ENCODE measurements at regions not wholly inside any gene's neighbourhood (a gene's known extent, or its start where the extent isn't known, plus 50 kb on each side); places are given as distances from the start of the nearest gene placed in this dataset.

DNA sequence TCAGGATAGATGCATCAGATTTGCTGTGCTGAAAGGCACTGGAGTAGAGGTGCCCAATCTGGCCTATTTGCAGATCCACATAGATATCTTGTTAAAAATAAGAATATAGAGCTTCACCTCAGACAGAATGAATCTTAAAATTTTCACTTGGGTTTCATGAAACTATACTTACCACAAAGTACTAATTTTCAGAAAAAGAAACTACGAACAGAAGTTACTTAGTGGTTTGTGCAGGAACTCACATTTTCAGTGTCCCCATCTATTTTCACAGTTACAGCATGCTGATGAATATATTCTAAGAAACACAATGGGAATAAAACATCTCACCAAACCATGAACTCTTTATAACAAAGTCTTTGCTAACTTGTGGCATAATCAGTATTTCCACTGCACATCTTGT lies 449.4 kb downstream of the RERGL start:
- DNase-seq (ENCODE audit: unreplicated experiment): no peak
- Mint-ChIP-seq H3K27me3 (ENCODE audit: insufficient read depth, unreplicated experiment) (peaks cover 43% of the 10 kb centered on the region), H3K9me3 (ENCODE audit: unreplicated experiment) (no peaks in the 10 kb centered on the region), H3K36me3 (ENCODE audit: insufficient read depth, unreplicated experiment) (no peaks in the 10 kb centered on the region), H3K27ac (ENCODE audit: low read depth, unreplicated experiment) (no peak overlapping the region), H3K4me1 (ENCODE audit: insufficient read depth, unreplicated experiment) (no peaks in the 10 kb centered on the region), H3K4me3 (ENCODE audit: unreplicated experiment) (no peak overlapping the region)
- POLR2A ChIA-PET: no interaction called here
- TF ChIP-seq, protein P1, sequence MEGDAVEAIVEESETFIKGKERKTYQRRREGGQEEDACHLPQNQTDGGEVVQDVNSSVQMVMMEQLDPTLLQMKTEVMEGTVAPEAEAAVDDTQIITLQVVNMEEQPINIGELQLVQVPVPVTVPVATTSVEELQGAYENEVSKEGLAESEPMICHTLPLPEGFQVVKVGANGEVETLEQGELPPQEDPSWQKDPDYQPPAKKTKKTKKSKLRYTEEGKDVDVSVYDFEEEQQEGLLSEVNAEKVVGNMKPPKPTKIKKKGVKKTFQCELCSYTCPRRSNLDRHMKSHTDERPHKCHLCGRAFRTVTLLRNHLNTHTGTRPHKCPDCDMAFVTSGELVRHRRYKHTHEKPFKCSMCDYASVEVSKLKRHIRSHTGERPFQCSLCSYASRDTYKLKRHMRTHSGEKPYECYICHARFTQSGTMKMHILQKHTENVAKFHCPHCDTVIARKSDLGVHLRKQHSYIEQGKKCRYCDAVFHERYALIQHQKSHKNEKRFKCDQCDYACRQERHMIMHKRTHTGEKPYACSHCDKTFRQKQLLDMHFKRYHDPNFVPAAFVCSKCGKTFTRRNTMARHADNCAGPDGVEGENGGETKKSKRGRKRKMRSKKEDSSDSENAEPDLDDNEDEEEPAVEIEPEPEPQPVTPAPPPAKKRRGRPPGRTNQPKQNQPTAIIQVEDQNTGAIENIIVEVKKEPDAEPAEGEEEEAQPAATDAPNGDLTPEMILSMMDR (IDR thresholded peaks at IDR 0.05; ENCODE audit: unreplicated experiment): no peak
- CTCF ChIA-PET: interaction anchor here (0.5 to 2.7 kb wide), 6 partner anchors 29 to 1269 kb away, joined by 3 to 17 read pairs (median 3); no protein-coding TSS in a partner anchor
- BruUV-seq (replicated peaks): no TSS peak
- intact Hi-C loops (cut with micrococcal nuclease): loop anchor here (5.0 kb wide), 3 partner anchors 337 to 1253 kb away; no protein-coding TSS in a partner anchor

DNA sequence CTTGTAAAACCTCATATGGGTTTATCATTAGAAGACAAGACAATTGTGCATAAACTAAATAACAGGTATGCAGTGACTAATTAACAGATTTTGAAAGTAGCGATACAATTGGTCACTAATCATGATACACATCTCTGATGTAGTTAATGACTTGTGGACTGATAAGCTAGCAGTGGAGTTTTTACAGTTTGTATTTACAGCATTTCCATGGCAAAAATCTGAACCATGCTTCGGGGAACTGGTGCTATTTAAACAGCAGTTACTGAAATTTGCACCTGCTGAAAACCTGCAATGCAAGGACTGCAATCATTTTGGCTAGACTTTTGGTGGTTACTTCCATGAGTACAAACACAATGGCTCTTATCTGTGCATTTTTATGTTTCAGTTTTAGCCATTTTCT lies 471.2 kb downstream of the RERGL start:
- DNase-seq (ENCODE audit: unreplicated experiment): no peak
- no peak overlapping the region for H3K4me3 Mint-ChIP-seq (ENCODE audit: unreplicated experiment)
- CTCF ChIA-PET: no interaction called here
- intact Hi-C loops (cut with micrococcal nuclease): no loop called here
- peaks cover 7% of the 10 kb centered on the region for H3K36me3 Mint-ChIP-seq (ENCODE audit: insufficient read depth, unreplicated experiment)
- BruUV-seq (replicated peaks): no TSS peak
- H3K27ac Mint-ChIP-seq (ENCODE audit: low read depth, unreplicated experiment): no peak overlapping the region
- no peaks in the 10 kb centered on the region for H3K4me1 Mint-ChIP-seq (ENCODE audit: insufficient read depth, unreplicated experiment)
- TF ChIP-seq, protein P1 (IDR thresholded peaks at IDR 0.05; ENCODE audit: unreplicated experiment): no peak
- POLR2A ChIA-PET: no interaction called here
- H3K9me3 Mint-ChIP-seq (ENCODE audit: unreplicated experiment): peaks cover 7% of the 10 kb centered on the region
- H3K27me3 Mint-ChIP-seq (ENCODE audit: insufficient read depth, unreplicated experiment): peaks cover 12% of the 10 kb centered on the region

DNA sequence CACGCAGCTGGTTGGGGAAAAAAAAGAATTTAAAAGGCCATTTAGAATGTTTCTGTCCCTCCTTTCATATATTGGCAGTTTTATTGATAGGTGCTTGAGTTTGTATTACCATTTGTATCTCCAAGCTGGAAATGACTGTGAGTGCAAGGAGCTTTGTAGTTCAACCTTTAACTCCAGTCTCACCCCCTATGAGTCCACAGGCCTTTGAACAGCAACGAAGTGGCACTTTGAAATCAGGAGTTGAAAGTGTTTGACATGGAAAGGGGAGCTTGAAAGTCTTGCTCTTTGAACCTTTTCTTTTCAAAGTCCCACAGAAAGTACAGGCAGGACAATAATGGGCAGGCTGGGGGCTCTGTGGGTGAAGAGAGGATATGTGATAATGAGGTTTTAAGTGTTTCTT lies 480.3 kb downstream of the RERGL start:
- TF ChIP-seq, protein P1 (IDR thresholded peaks at IDR 0.05; ENCODE audit: unreplicated experiment): no peak
- DNase-seq (ENCODE audit: unreplicated experiment): no peak
- POLR2A ChIA-PET: no interaction called here

DNA sequence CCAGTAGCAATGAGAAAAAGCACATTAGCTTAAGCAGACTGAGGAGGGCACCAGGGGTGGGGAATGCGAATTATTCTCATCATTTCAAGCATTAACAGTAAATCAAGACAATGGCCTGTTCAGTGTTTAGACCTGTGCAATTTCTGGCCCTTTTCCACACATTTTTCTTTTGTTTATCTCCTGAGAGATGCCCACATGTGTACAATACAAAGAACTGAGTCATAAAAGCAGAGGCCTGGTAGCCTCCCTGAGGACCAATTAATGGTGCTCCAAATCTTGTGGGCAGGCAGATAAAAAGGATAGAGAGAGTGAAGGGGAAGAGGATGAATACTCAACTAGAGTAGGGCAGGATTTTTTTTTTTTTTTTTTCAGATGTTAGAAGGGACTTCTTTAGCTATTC lies 480.8 kb downstream of the RERGL start:
- H3K27me3 Mint-ChIP-seq (ENCODE audit: insufficient read depth, unreplicated experiment): peaks cover 26% of the 10 kb centered on the region
- no peak overlapping the region for H3K4me3 Mint-ChIP-seq (ENCODE audit: unreplicated experiment)
- intact Hi-C loops (cut with micrococcal nuclease): no loop called here
- no peak overlapping the region for H3K27ac Mint-ChIP-seq (ENCODE audit: low read depth, unreplicated experiment)
- no TSS peak for BruUV-seq (replicated peaks)
- DNase-seq (ENCODE audit: unreplicated experiment): no peak
- CTCF ChIA-PET: interaction anchor here (0.6 to 0.9 kb wide), 3 partner anchors 27 to 669 kb away, joined by 3 read pairs; no protein-coding TSS in a partner anchor
- TF ChIP-seq, protein P1 (IDR thresholded peaks at IDR 0.05; ENCODE audit: unreplicated experiment): no peak
- POLR2A ChIA-PET: no interaction called here
- H3K9me3 Mint-ChIP-seq (ENCODE audit: unreplicated experiment): no peaks in the 10 kb centered on the region
- H3K36me3 Mint-ChIP-seq (ENCODE audit: insufficient read depth, unreplicated experiment): no peaks in the 10 kb centered on the region
- no peaks in the 10 kb centered on the region for H3K4me1 Mint-ChIP-seq (ENCODE audit: insufficient read depth, unreplicated experiment)

More for the DNA sequence above, 480.3 kb downstream of the RERGL start:
- CTCF ChIA-PET: interaction anchor here (0.6 to 0.9 kb wide), 4 partner anchors 27 to 701 kb away, joined by 3 read pairs; no protein-coding TSS in a partner anchor
- Mint-ChIP-seq H3K4me1 (ENCODE audit: insufficient read depth, unreplicated experiment) (no peaks in the 10 kb centered on the region), H3K36me3 (ENCODE audit: insufficient read depth, unreplicated experiment) (no peaks in the 10 kb centered on the region), H3K9me3 (ENCODE audit: unreplicated experiment) (no peaks in the 10 kb centered on the region), H3K27ac (ENCODE audit: low read depth, unreplicated experiment) (no peak overlapping the region), H3K4me3 (ENCODE audit: unreplicated experiment) (no peak overlapping the region), H3K27me3 (ENCODE audit: insufficient read depth, unreplicated experiment) (peaks cover 26% of the 10 kb centered on the region)
- intact Hi-C loops (cut with micrococcal nuclease): no loop called here
- no TSS peak for BruUV-seq (replicated peaks)
